ENCODE measurements at regions not wholly inside any gene's neighbourhood (a gene's known extent, or its start where the extent isn't known, plus 50 kb on each side); places are given as distances from the start of the nearest gene placed in this dataset.

GRCh38 chr13:85535316-85536084, 263.7 kb downstream of the SLITRK6 start:
- TF ChIP-seq, protein P1, sequence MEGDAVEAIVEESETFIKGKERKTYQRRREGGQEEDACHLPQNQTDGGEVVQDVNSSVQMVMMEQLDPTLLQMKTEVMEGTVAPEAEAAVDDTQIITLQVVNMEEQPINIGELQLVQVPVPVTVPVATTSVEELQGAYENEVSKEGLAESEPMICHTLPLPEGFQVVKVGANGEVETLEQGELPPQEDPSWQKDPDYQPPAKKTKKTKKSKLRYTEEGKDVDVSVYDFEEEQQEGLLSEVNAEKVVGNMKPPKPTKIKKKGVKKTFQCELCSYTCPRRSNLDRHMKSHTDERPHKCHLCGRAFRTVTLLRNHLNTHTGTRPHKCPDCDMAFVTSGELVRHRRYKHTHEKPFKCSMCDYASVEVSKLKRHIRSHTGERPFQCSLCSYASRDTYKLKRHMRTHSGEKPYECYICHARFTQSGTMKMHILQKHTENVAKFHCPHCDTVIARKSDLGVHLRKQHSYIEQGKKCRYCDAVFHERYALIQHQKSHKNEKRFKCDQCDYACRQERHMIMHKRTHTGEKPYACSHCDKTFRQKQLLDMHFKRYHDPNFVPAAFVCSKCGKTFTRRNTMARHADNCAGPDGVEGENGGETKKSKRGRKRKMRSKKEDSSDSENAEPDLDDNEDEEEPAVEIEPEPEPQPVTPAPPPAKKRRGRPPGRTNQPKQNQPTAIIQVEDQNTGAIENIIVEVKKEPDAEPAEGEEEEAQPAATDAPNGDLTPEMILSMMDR (IDR thresholded peaks at IDR 0.05), result no peak
- no peak for TF ChIP-seq POLR2A (IDR thresholded peaks at IDR 0.05)
